KMS-11 (cell line): ENCODE measurements at regions not wholly inside any gene's neighbourhood (a gene's known extent, or its start where the extent isn't known, plus 50 kb on each side); places are given as distances from the start of the nearest gene placed in this dataset.

Experiments used
- H2AFZ ChIP-seq: fragments of 200-600 bp; sonication (generic); 2 replicates; pipeline ENCODE4 v1.6.1; 2016; ENCODE audit warnings: antibody characterized with exemption, mixed run types, low read depth
- H3K27ac ChIP-seq: fragments of 200-600 bp; sonication (generic); 2 replicates; pipeline ENCODE4 v1.6.1; 2016; ENCODE audit warnings: mild to moderate bottlenecking, mixed run types
- H3K27me3 ChIP-seq: fragments of 200-600 bp; sonication (generic); 2 replicates; pipeline ENCODE4 v1.6.1; 2017; ENCODE audit warnings: mild to moderate bottlenecking, low read depth, mixed run types, moderate library complexity; ENCODE audit not compliant: insufficient read depth
- H3K36me3 ChIP-seq: fragments of 200-600 bp; sonication (generic); 2 replicates; pipeline ENCODE4 v1.6.1; 2017; ENCODE audit warnings: mild to moderate bottlenecking, mixed run types; ENCODE audit not compliant: insufficient read depth
- H3K4me1 ChIP-seq: fragments of 200-600 bp; sonication (generic); 2 replicates; pipeline ENCODE4 v1.6.1; 2016; ENCODE audit warnings: mild to moderate bottlenecking, low read depth, mixed run types; ENCODE audit not compliant: poor library complexity, severe bottlenecking
- H3K4me2 ChIP-seq: fragments of 200-600 bp; sonication (generic); 2 replicates; pipeline ENCODE4 v1.7.0; 2016; ENCODE audit warnings: mild to moderate bottlenecking, mixed run types
- H3K4me3 ChIP-seq: fragments of 200-600 bp; sonication (generic); IDR thresholded peaks from 2 replicates; pipeline ENCODE4 v1.6.1; 2017; ENCODE audit warnings: low read depth, low read length, mixed read lengths; ENCODE audit not compliant: insufficient read depth
- H3K79me2 ChIP-seq: fragments of 200-600 bp; sonication (generic); 2 replicates; pipeline ENCODE4 v1.6.1; 2016; ENCODE audit warnings: low read depth, mixed run types; ENCODE audit not compliant: insufficient read depth
- H3K9ac ChIP-seq: fragments of 200-600 bp; sonication (generic); 2 replicates; pipeline ENCODE4 v1.6.1; 2016; ENCODE audit warnings: mild to moderate bottlenecking, mixed run types
- H4K20me1 ChIP-seq: fragments of 200-600 bp; sonication (generic); 2 replicates; pipeline ENCODE4 v1.6.1; 2016; ENCODE audit warnings: mild to moderate bottlenecking, mixed run types; ENCODE audit not compliant: insufficient read depth
- CTCF ChIP-seq: fragments of 200-600 bp; sonication (generic); conservative IDR thresholded peaks from 2 replicates; pipeline ENCODE4 v1.6.1; 2017; ENCODE audit warnings: low read depth, mild to moderate bottlenecking, antibody characterized with exemption, low read length, moderate library complexity, mixed read lengths

- Histone ChIP-seq H3K4me3 (no peak overlapping the region), H3K27me3 (no peaks in the 10 kb centered on the region), H3K9ac (no peak overlapping the region), H3K36me3 (no peaks in the 10 kb centered on the region), H3K79me2 (no peaks in the 10 kb centered on the region), H3K4me1 (no peaks in the 10 kb centered on the region), H4K20me1 (no peaks in the 10 kb centered on the region), H3K4me2 (peak overlapping the region; percentile 11), H2AFZ (peak overlapping the region; percentile 94), H3K27ac (peak overlapping the region; percentile 70)
- no peak for TF ChIP-seq CTCF
Measured at GRCh38 chr10:4332764-4333458, 493.1 kb upstream of the AKR1E2 start.

GRCh38 chr10:4331150-4331549, 494.9 kb upstream of the AKR1E2 start:
- no peaks in the 10 kb centered on the region for H3K79me2 ChIP-seq
- H3K4me2 ChIP-seq = no peak overlapping the region
- H3K27ac ChIP-seq = no peak overlapping the region
- no peak overlapping the region for H3K4me3 ChIP-seq
- no peak overlapping the region for H2AFZ ChIP-seq
- H3K36me3 ChIP-seq = no peaks in the 10 kb centered on the region
- no peaks in the 10 kb centered on the region for H3K27me3 ChIP-seq
- H3K4me1 ChIP-seq = no peaks in the 10 kb centered on the region
- no peak for TF ChIP-seq CTCF
- H4K20me1 ChIP-seq = no peaks in the 10 kb centered on the region
- H3K9ac ChIP-seq = no peak overlapping the region

- Histone ChIP-seq H3K36me3 (no peaks in the 10 kb centered on the region), H3K79me2 (no peaks in the 10 kb centered on the region), H3K27me3 (no peaks in the 10 kb centered on the region), H3K27ac (no peak overlapping the region), H2AFZ (no peak overlapping the region), H4K20me1 (no peaks in the 10 kb centered on the region), H3K4me3 (no peak overlapping the region), H3K4me1 (no peaks in the 10 kb centered on the region), H3K4me2 (no peak overlapping the region), H3K9ac (no peak overlapping the region)
- no peak for TF ChIP-seq CTCF
Measured at GRCh38 chr10:4330636-4331035, 495.4 kb upstream of the AKR1E2 start.

GRCh38 chr10:4329225-4329624, 496.8 kb upstream of the AKR1E2 start:
- H4K20me1 ChIP-seq = no peaks in the 10 kb centered on the region
- no peaks in the 10 kb centered on the region for H3K36me3 ChIP-seq
- H3K79me2 ChIP-seq = no peaks in the 10 kb centered on the region
- no peak for TF ChIP-seq CTCF
- H3K27me3 ChIP-seq = no peaks in the 10 kb centered on the region
- H2AFZ ChIP-seq = no peak overlapping the region
- H3K9ac ChIP-seq = no peak overlapping the region
- no peak overlapping the region for H3K4me2 ChIP-seq
- no peaks in the 10 kb centered on the region for H3K4me1 ChIP-seq
- H3K4me3 ChIP-seq = no peak overlapping the region
- H3K27ac ChIP-seq = no peak overlapping the region
